GM19240 (cell line): ENCODE measurements at regions not wholly inside any gene's neighbourhood (a gene's known extent, or its start where the extent isn't known, plus 50 kb on each side); places are given as distances from the start of the nearest gene placed in this dataset.

Experiments
- DNase-seq: peaks from one replicate; pipeline ENCODE4 v3.0.0; 2011; ENCODE audit warnings: low spot score; ENCODE audit not compliant: insufficient read length

- DNase-seq, result no peak
These were observed 68.6 kb upstream of the SPOPL start for GRCh38 chr2:138432971-138433370.

GRCh38 chr2:138433995-138434951, 67.3 kb upstream of the SPOPL start:
- DNase-seq, result no peak

GRCh38 chr2:138435701-138436100, 65.9 kb upstream of the SPOPL start:
- no peak for DNase-seq

DNA sequence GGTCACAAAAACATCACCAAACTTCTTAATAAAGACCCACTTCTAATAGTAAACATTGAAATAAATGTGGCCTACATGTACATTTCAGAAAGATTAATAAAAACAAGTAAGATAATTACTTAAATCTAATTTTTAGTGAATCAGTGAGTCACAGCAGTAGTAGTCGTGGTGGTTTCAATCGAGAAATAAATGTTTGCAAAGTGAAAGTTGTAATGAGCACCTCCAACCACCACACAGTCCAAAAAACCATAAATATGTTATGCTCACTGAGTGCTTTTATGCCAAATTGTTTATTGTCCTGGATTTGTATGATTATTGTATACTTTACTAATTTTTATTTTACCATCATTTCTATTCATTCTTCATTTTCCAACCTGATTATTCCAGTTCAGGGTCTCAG, 61.8 kb upstream of the SPOPL start:
- DNase-seq, result no peak

DNA sequence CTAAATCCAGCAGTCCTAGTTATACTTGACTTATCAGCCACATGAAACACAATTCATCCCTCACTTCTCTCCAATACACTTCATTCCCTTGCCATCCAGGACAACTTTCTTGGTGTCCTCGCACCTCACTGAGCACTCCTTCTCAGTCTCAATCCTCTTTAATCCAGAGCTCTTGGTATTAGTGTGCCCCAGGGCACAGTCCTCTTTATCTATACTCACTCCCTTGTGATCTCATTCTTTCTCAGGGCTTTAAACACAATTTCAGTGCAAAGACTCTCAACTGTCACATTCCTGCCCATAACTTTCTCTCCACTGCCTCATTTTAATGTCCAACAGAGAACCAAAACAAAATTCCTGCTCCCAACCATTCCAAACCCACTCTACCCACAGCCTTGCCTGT, 60.8 kb upstream of the SPOPL start:
- no peak for DNase-seq

- DNase-seq, result no peak
These were observed 59.7 kb upstream of the SPOPL start for GRCh38 chr2:138441916-138442315.

DNA sequence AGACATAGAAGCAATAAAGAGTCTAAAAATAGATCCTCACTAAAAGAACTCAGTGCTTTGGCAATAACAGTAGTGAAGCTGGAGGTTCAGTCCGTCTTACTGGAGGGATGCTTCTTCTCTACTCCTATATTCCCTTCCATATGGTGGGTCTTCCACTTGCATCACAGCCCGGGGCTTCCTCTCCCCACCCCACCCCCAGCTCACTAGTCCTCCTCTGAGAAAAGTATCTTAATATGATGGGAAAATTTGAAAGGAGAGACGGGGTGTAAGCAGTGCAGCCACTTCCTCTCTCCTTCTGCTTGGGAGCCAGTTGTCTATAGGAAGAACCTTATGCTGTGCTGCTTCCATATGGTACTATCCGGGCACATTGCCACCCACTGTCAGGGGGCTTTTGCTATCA, 57.2 kb upstream of the SPOPL start:
- DNase-seq, result no peak

GRCh38 chr2:138445227-138445626, 56.3 kb upstream of the SPOPL start:
- no peak for DNase-seq

DNA sequence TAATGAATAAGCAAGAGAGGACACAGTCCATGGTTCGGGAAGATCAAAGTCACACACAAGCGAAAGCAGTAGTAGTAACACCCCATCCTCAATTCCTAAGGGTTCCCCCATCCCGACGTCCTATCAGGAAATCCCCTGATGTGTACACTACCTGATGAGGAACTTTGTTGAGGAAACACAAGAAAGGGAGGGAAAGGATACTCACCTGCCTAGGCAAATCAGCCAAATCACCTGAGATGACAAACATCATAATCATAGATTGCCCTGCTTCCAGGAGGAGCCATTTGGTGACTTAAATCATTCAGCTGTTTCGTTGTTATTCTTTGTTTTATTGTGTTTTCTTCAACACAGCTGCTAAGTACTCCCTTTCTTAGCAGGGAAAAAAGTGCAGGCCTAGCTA, 55.5 kb upstream of the SPOPL start:
- DNase-seq, result no peak

- DNase-seq, result no peak
These were observed 53.5 kb upstream of the SPOPL start for GRCh38 chr2:138447889-138448570.
